ENCODE measurements at regions not wholly inside any gene's neighbourhood (a gene's known extent, or its start where the extent isn't known, plus 50 kb on each side); places are given as distances from the start of the nearest gene placed in this dataset.

DNA sequence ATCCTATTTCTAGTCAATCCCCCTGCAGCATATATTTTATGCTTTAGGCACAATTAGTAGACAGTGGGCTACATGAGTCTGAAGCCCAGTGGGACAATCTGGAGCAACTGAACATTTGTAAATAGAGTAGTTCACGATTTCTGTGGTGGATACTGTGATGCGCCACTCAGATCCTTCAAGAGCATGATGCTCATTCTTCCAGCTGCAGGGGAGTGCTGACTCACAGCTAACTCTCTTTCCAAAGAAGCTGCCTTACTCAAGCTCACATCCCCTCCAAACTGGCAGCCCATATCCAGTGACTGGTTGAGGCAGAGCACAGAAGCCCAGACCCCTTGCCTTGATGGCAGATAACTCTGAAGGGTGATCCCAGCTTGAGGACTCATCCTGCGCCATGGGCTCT lies 224.2 kb upstream of the EEA1 start:
- no peaks in the 10 kb centered on the region for H3K23me2 ChIP-seq (ENCODE audit: low read depth, low read length)
- no peak overlapping the region for H3K18ac ChIP-seq (ENCODE audit: extremely low read depth, low read length)
- no peak overlapping the region for H2AFZ ChIP-seq (ENCODE audit: low read length)
- DNase-seq (ENCODE audit: low read depth in 1 of 2, low spot score in 2 of 2) (no peak), FAIRE-seq (no peak)
- H3K4ac ChIP-seq (replicated peaks; ENCODE audit: insufficient read length, low read depth, low read length): no peak overlapping the region
- peaks cover 2 to 3% of the 10 kb centered on the region in 2 experiments; a peak in 2 of 4 replicates for H3K9me3 ChIP-seq (ENCODE audit: insufficient read depth in 2 of 2, low read depth in 1 of 2, low read length in 1 of 2)
- H2AK5ac ChIP-seq (ENCODE audit: low read depth, low read length): no peak overlapping the region
- POLR2A ChIA-PET (ENCODE audit: partially characterized antibody): no interaction called here
- H4K20me1 ChIP-seq (replicated peaks in 1 of 2; ENCODE audit: control insufficient read depth in 1 of 2, insufficient read depth in 2 of 2, low read length in 2 of 2): no peaks in the 10 kb centered on the region
- no peak overlapping the region for H4K91ac ChIP-seq (replicated peaks; ENCODE audit: insufficient read length, low read length)
- H4K5ac ChIP-seq (ENCODE audit: insufficient read length, low read depth, low read length): no peak overlapping the region
- no peak overlapping the region for H3K4me3 ChIP-seq (ENCODE audit: extremely low read depth in 1 of 4, insufficient read depth in 2 of 4, low read depth in 3 of 4, low read length in 4 of 4)
- H3K4me2 ChIP-seq (ENCODE audit: insufficient read depth in 1 of 2, low read depth in 2 of 2, low read length in 2 of 2): no peak overlapping the region
- H2BK12ac ChIP-seq (ENCODE audit: low read depth, low read length): no peak overlapping the region
- no peak overlapping the region for H2BK15ac ChIP-seq (ENCODE audit: low read length)
- peak overlapping the region; percentile 57; the same call in 1 of the 2 replicates for H4K8ac ChIP-seq (ENCODE audit: extremely low read depth, insufficient read depth, low read length)
- H3K36me3 ChIP-seq (ENCODE audit: control insufficient read depth in 2 of 4, insufficient read depth in 4 of 4, low read length in 3 of 4): no peaks in the 10 kb centered on the region
- H3K9ac ChIP-seq (replicated peaks in 1 of 4; ENCODE audit: extremely low read depth in 1 of 4, low read depth in 3 of 4, low read length in 3 of 4): no peak overlapping the region
- H2BK5ac ChIP-seq (ENCODE audit: low read depth, low read length): no peak overlapping the region
- CTCF ChIA-PET (ENCODE audit: partially characterized antibody): interaction anchor here (1.0 kb wide), 1 partner anchor 166 kb away, joined by 4 read pairs; no protein-coding TSS in a partner anchor
- WGBS, 2 experiments (ENCODE audit: extremely low coverage in 1 of 2, insufficient coverage in 1 of 2, insufficient read length in 1 of 2, insufficient replicate concordance in 2 of 2, low coverage in 1 of 2, low lambda C conversion rate in 2 of 2, missing lambda C conversion rate in 1 of 2): 94% methylated on average over 3 of the region's 3 CpGs; no CpG with 5 or more reads in 1 of the 2 experiments
- H3K14ac ChIP-seq (ENCODE audit: insufficient read length): no peak overlapping the region
- no peak overlapping the region for H2BK20ac ChIP-seq (ENCODE audit: low read length)
- H3K23ac ChIP-seq (ENCODE audit: insufficient read length): no peak overlapping the region
- no peaks in the 10 kb centered on the region for H3K79me1 ChIP-seq (ENCODE audit: low read depth, low read length)
- H3K27ac ChIP-seq (ENCODE audit: low read depth, low read length): no peak overlapping the region
- no peaks in the 10 kb centered on the region for H3K4me1 ChIP-seq (replicated peaks in 1 of 4; ENCODE audit: control insufficient read depth in 3 of 4, insufficient read depth in 4 of 4, low read length in 3 of 4)
- no peaks in the 10 kb centered on the region for H3K27me3 ChIP-seq (replicated peaks in 1 of 4; ENCODE audit: control insufficient read depth in 3 of 4, extremely low read depth in 1 of 4, insufficient read depth in 3 of 4, low read length in 3 of 4)
- no peaks in the 10 kb centered on the region for H3K79me2 ChIP-seq (ENCODE audit: control insufficient read depth in 1 of 2, insufficient read depth in 2 of 2, low read length in 2 of 2)
- H3K56ac ChIP-seq (replicated peaks; ENCODE audit: insufficient read length, low read depth, low read length): no peak overlapping the region
- H2BK120ac ChIP-seq (replicated peaks; ENCODE audit: low read depth, low read length): no peak overlapping the region
- TF ChIP-seq, protein P1, sequence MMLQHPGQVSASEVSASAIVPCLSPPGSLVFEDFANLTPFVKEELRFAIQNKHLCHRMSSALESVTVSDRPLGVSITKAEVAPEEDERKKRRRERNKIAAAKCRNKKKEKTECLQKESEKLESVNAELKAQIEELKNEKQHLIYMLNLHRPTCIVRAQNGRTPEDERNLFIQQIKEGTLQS (IDR thresholded peaks at IDR 0.05; ENCODE audit: insufficient read depth, low read depth, low read length): no peak
- TF ChIP-seq KDM5A (IDR thresholded peaks at IDR 0.05; ENCODE audit: low read length) (no peak), RNF2 (IDR thresholded peaks at IDR 0.05; ENCODE audit: borderline replicate concordance, low read depth, low read length, missing control alignments, poor library complexity, severe bottlenecking) (no peak), SAP30 (IDR thresholded peaks at IDR 0.05; ENCODE audit: insufficient read depth, insufficient replicate concordance, low read length) (no peak), YY1 (IDR thresholded peaks at IDR 0.05; ENCODE audit: low read depth, low read length) (no peak), JUN (IDR thresholded peaks at IDR 0.05; ENCODE audit: low read depth, low read length) (no peak), RAD21 (IDR thresholded peaks at IDR 0.05 in 1 of 2, conservative IDR thresholded peaks at IDR 0.05 in 1 of 2; ENCODE audit: low read depth in 2 of 2, low read length in 2 of 2) (no peak), TEAD4 (IDR thresholded peaks at IDR 0.05; ENCODE audit: low read depth, low read length) (no peak), EP300 (IDR thresholded peaks at IDR 0.05; ENCODE audit: borderline replicate concordance in 1 of 2, low read depth in 2 of 2, low read length in 2 of 2) (no peak), CBX5 (IDR thresholded peaks at IDR 0.05; ENCODE audit: low read depth, low read length) (no peak)
- TF ChIP-seq, protein P2, sequence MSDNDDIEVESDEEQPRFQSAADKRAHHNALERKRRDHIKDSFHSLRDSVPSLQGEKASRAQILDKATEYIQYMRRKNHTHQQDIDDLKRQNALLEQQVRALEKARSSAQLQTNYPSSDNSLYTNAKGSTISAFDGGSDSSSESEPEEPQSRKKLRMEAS (IDR thresholded peaks at IDR 0.05): no peak

All from H1 (cell line).